MM.1S (cell line): ENCODE measurements at regions not wholly inside any gene's neighbourhood (a gene's known extent, or its start where the extent isn't known, plus 50 kb on each side); places are given as distances from the start of the nearest gene placed in this dataset.

Source experiments
- DNase-seq: peaks from one replicate; pipeline ENCODE4 v3.0.0-alpha.2; 2015
- H2AFZ ChIP-seq: fragments of 300-600 bp; sonication (generic); 2 replicates; pipeline ENCODE4 v1.6.0; 2016; ENCODE audit warnings: antibody characterized with exemption, low read length
- H3F3A ChIP-seq: fragments of 300-600 bp; sonication (generic); 2 replicates; pipeline ENCODE4 v1.6.1; 2016; ENCODE audit warnings: mild to moderate bottlenecking, antibody characterized with exemption, low read length, moderate library complexity, mixed read lengths; ENCODE audit not compliant: insufficient read depth
- H3K27ac ChIP-seq: fragments of 300-600 bp; sonication (generic); 2 replicates; pipeline ENCODE4 v1.5.1; 2016; ENCODE audit warnings: mild to moderate bottlenecking, low read length
- H3K27me3 ChIP-seq: fragments of 300-600 bp; sonication (generic); replicated peaks from 2 replicates; pipeline ENCODE4 v1.6.0; 2016; ENCODE audit warnings: low read length; ENCODE audit not compliant: insufficient read depth
- H3K36me3 ChIP-seq: fragments of 300-600 bp; sonication (generic); replicated peaks from 2 replicates; pipeline ENCODE4 v1.6.1; 2016; ENCODE audit warnings: mild to moderate bottlenecking, low read length, mixed read lengths; ENCODE audit not compliant: insufficient read depth
- H3K4me1 ChIP-seq: fragments of 300-600 bp; sonication (generic); 2 replicates; pipeline ENCODE4 v1.6.1; 2016; ENCODE audit warnings: low read length, mixed read lengths
- H3K4me2 ChIP-seq: fragments of 300-600 bp; sonication (generic); 2 replicates; pipeline ENCODE4 v1.6.0; 2016; ENCODE audit warnings: low read depth, low read length
- H3K4me3 ChIP-seq: fragments of 300-600 bp; sonication (generic); 2 replicates; pipeline ENCODE4 v1.5.1; 2016; ENCODE audit warnings: low read length, mixed read lengths
- H3K79me2 ChIP-seq: fragments of 300-600 bp; sonication (generic); 2 replicates; pipeline ENCODE4 v1.6.1; 2016; ENCODE audit warnings: mixed run types, low read length, mixed read lengths
- H3K9ac ChIP-seq: fragments of 300-600 bp; sonication (generic); 2 replicates; pipeline ENCODE4 v1.6.1; 2016; ENCODE audit warnings: low read length, mixed read lengths
- H3K9me2 ChIP-seq: fragments of 300-600 bp; sonication (generic); replicated peaks from 2 replicates; pipeline ENCODE4 v1.6.1; 2016; ENCODE audit warnings: mild to moderate bottlenecking, low read length, mixed read lengths; ENCODE audit not compliant: insufficient read depth
- H3K9me3 ChIP-seq: fragments of 300-600 bp; sonication (generic); replicated peaks from 2 replicates; pipeline ENCODE4 v1.6.1; 2016; ENCODE audit warnings: mild to moderate bottlenecking, low read length, mixed read lengths; ENCODE audit not compliant: insufficient read depth
- H4K20me1 ChIP-seq: fragments of 300-600 bp; sonication (generic); 2 replicates; pipeline ENCODE4 v1.6.1; 2016; ENCODE audit warnings: mild to moderate bottlenecking, low read length, moderate library complexity, mixed read lengths; ENCODE audit not compliant: insufficient read depth
- EZH2 ChIP-seq: fragments of 300-600 bp; sonication (generic); optimal IDR thresholded peaks from 2 replicates; pipeline ENCODE3; 2017; ENCODE audit warnings: low read depth, mild to moderate bottlenecking, antibody characterized with exemption, low read length, mixed read lengths
- EZH2phosphoT487 ChIP-seq: fragments of 300-600 bp; sonication (generic); IDR thresholded peaks from 2 replicates; pipeline ENCODE4 v1.6.1; 2018; ENCODE audit warnings: antibody characterized with exemption, low read length
- TF ChIP-seq, protein P1 (sequence below): fragments of 300-600 bp; sonication (generic); IDR thresholded peaks from 2 replicates; pipeline ENCODE4 v1.5.1; 2016; ENCODE audit warnings: antibody characterized with exemption, low read length, mixed read lengths

- no peak overlapping the region; the same call in 1 of the 2 replicates for H3K27ac ChIP-seq
- no peaks in the 10 kb centered on the region for H4K20me1 ChIP-seq
- H2AFZ ChIP-seq: no peak overlapping the region
- no peak for DNase-seq
- H3K9ac ChIP-seq: no peak overlapping the region
- H3K9me3 ChIP-seq: no peaks in the 10 kb centered on the region
- no peaks in the 10 kb centered on the region for H3K9me2 ChIP-seq
- TF ChIP-seq, protein P1, sequence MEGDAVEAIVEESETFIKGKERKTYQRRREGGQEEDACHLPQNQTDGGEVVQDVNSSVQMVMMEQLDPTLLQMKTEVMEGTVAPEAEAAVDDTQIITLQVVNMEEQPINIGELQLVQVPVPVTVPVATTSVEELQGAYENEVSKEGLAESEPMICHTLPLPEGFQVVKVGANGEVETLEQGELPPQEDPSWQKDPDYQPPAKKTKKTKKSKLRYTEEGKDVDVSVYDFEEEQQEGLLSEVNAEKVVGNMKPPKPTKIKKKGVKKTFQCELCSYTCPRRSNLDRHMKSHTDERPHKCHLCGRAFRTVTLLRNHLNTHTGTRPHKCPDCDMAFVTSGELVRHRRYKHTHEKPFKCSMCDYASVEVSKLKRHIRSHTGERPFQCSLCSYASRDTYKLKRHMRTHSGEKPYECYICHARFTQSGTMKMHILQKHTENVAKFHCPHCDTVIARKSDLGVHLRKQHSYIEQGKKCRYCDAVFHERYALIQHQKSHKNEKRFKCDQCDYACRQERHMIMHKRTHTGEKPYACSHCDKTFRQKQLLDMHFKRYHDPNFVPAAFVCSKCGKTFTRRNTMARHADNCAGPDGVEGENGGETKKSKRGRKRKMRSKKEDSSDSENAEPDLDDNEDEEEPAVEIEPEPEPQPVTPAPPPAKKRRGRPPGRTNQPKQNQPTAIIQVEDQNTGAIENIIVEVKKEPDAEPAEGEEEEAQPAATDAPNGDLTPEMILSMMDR: no peak
- TF ChIP-seq EZH2phosphoT487: no peak
- peaks cover 19% of the 10 kb centered on the region for H3K4me1 ChIP-seq
- H3K4me3 ChIP-seq: no peak overlapping the region
- peaks cover 14% of the 10 kb centered on the region for H3F3A ChIP-seq
- H3K79me2 ChIP-seq: no peaks in the 10 kb centered on the region
- peak overlapping the region; percentile 40; the same call in 1 of the 2 replicates for H3K4me2 ChIP-seq
- H3K27me3 ChIP-seq: no peaks in the 10 kb centered on the region
- no peaks in the 10 kb centered on the region for H3K36me3 ChIP-seq
Measured at GRCh38 chr12:105987685-105988035, 151.1 kb downstream of the NUAK1 start.

DNA sequence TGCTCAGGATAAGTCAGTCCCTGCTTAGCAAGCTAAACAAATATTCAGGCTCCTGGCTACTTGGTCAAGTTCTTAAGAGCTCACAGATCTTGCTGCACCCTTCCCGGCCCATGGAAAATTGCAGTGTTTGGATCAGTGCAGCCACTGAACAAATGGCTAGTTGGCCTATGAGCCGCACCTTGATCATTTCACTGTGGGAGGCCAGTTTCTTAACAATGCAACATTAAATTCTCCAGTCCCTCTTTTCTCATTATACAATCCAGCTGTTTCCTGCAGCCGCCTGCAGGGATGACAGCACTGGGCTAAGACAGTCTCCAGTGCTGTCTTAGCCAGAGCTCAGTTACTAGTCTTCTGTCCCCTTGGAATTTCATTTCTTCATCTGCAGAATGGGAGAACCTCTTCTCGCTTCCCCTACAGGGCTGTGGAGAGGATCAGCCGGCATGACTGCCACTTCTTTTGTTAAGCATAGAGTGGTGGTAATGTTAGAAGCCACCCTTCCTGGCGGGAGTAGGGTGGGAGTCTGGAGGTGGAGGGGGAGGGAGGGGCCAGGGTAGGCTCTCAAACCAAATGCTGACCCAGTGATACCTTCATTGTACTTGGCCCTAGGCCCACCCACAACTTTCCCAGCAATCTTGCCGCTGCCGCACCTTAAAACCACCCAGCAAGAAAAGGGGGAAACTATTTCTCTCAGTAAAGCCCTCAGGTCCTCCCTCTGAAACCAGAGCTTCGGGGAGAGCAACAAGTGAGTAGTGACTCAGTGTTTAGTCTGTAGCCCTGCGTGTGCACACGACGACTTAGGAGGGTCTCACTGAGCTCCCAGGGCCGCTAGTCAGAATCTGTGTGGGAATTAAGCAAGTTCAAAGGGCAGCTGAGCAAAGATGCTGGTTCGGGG lies 145.7 kb downstream of the NUAK1 start:
- Histone ChIP-seq H2AFZ (no peak overlapping the region), H3K36me3 (no peaks in the 10 kb centered on the region), H3F3A (no peaks in the 10 kb centered on the region), H3K27ac (no peak overlapping the region), H3K79me2 (no peaks in the 10 kb centered on the region), H3K9ac (no peak overlapping the region), H3K4me3 (no peak overlapping the region), H3K9me3 (no peaks in the 10 kb centered on the region), H3K9me2 (no peaks in the 10 kb centered on the region), H3K4me2 (no peak overlapping the region), H3K27me3 (no peaks in the 10 kb centered on the region), H4K20me1 (no peaks in the 10 kb centered on the region), H3K4me1 (no peaks in the 10 kb centered on the region)
- DNase-seq: no peak
- TF ChIP-seq EZH2phosphoT487 (no peak), EZH2 (no peak)
- TF ChIP-seq, protein P1: no peak

DNA sequence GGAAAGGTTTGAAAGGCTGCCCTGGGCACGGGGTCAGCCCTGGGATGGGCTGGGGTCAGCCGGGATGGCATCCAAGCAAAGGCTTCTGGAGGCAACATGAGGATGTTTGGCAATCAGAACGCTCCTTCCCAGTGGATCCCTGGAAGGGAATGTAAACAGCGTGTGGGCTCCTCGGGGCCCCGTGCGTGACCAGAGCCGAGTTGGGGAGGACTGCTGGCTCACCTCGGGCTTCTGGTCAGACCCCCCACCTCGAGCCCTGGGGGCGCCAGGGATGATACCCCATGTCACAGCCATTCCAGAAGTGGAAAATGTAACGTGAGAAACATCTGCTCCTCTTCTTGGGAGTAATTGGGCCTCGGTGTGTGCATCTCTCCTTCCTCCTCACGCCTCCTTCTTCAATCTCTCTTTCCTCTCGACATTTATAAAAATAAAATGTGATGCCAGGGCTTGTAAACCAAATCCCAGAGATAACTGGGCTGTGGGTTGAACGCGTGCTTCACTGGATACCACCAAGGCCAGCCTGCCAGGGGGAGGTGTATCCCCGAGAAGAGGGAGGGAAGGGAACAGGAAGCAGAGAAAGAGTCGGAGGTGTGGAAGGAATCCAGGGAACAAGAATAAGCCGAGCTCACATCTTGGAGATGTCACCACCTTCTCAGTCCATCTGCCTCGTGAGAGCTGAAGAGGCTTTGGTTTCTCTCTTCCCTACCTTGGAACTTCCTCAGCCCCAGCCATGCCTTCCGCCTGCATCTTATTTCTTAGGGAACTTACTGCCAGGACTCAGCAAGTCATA lies 144.8 kb downstream of the NUAK1 start:
- H2AFZ ChIP-seq: no peak overlapping the region
- H3K79me2 ChIP-seq: no peaks in the 10 kb centered on the region
- no peaks in the 10 kb centered on the region for H4K20me1 ChIP-seq
- no peak for DNase-seq
- H3K9me3 ChIP-seq: no peaks in the 10 kb centered on the region
- H3K4me1 ChIP-seq: no peaks in the 10 kb centered on the region
- H3K9ac ChIP-seq: no peak overlapping the region
- no peaks in the 10 kb centered on the region for H3K27me3 ChIP-seq
- no peak overlapping the region for H3K27ac ChIP-seq
- H3K4me2 ChIP-seq: no peak overlapping the region
- H3F3A ChIP-seq: no peaks in the 10 kb centered on the region
- H3K36me3 ChIP-seq: no peaks in the 10 kb centered on the region
- no peak overlapping the region for H3K4me3 ChIP-seq
- TF ChIP-seq EZH2: no peak
- no peak for TF ChIP-seq EZH2phosphoT487
- TF ChIP-seq, protein P1: no peak
- no peaks in the 10 kb centered on the region for H3K9me2 ChIP-seq
